ENCODE measurements at regions not wholly inside any gene's neighbourhood (a gene's known extent, or its start where the extent isn't known, plus 50 kb on each side); places are given as distances from the start of the nearest gene placed in this dataset.

- Histone ChIP-seq H3K79me2 (ENCODE audit: insufficient read depth, low read length) (peaks cover 21% of the 10 kb centered on the region), H4K20me1 (ENCODE audit: insufficient read depth, low read length) (no peaks in the 10 kb centered on the region)
Observed at GRCh38 chr2:134167015-134167414, 86.9 kb upstream of the MGAT5 start.

GRCh38 chr2:134169788-134170187, 84.1 kb upstream of the MGAT5 start:
- Histone ChIP-seq H3K9me2 (ENCODE audit: low read depth, low read length) (no peaks in the 10 kb centered on the region), H2AFZ (ENCODE audit: low read length) (no peak overlapping the region), H3K9me3 (ENCODE audit: low read length) (no peaks in the 10 kb centered on the region), H3K4me2 (ENCODE audit: low read length) (no peak overlapping the region), H3F3A (ENCODE audit: insufficient read depth, low read length) (no peaks in the 10 kb centered on the region), H3K4me3 (ENCODE audit: low read depth, low read length, poor library complexity, severe bottlenecking) (no peak overlapping the region), H3K4me1 (ENCODE audit: insufficient read depth, low read length, severe bottlenecking) (peaks cover 8% of the 10 kb centered on the region), H4K20me1 (ENCODE audit: insufficient read depth, low read length) (no peaks in the 10 kb centered on the region), H3K79me2 (ENCODE audit: insufficient read depth, low read length) (peaks cover 21% of the 10 kb centered on the region), H3K9ac (ENCODE audit: low read length) (no peak overlapping the region), H3K27ac (ENCODE audit: low read depth, low read length, poor library complexity, severe bottlenecking) (no peak overlapping the region), H3K27me3 (ENCODE audit: insufficient read depth, low read length) (no peaks in the 10 kb centered on the region), H3K36me3 (ENCODE audit: insufficient read depth, low read length) (no peaks in the 10 kb centered on the region)
- TF ChIP-seq CTCF (IDR thresholded peaks at IDR 0.05; ENCODE audit: low read length) (no peak), EZH2 (IDR thresholded peaks at IDR 0.05; ENCODE audit: borderline replicate concordance, low read length) (no peak)

More at GRCh38 chr2:134167015-134167414, 86.9 kb upstream of the MGAT5 start:
- no peak for TF ChIP-seq CTCF (IDR thresholded peaks at IDR 0.05; ENCODE audit: low read length)
- TF ChIP-seq EZH2 (IDR thresholded peaks at IDR 0.05; ENCODE audit: borderline replicate concordance, low read length) = no peak
- no peaks in the 10 kb centered on the region for H3K9me2 ChIP-seq (ENCODE audit: low read depth, low read length)
- H3K27ac ChIP-seq (ENCODE audit: low read depth, low read length, poor library complexity, severe bottlenecking) = no peak overlapping the region
- no peak overlapping the region for H2AFZ ChIP-seq (ENCODE audit: low read length)
- no peaks in the 10 kb centered on the region for H3F3A ChIP-seq (ENCODE audit: insufficient read depth, low read length)
- H3K4me3 ChIP-seq (ENCODE audit: low read depth, low read length, poor library complexity, severe bottlenecking) = no peak overlapping the region
- H3K9me3 ChIP-seq (ENCODE audit: low read length) = no peaks in the 10 kb centered on the region
- H3K27me3 ChIP-seq (ENCODE audit: insufficient read depth, low read length) = no peaks in the 10 kb centered on the region
- H3K9ac ChIP-seq (ENCODE audit: low read length) = no peak overlapping the region
- no peaks in the 10 kb centered on the region for H3K36me3 ChIP-seq (ENCODE audit: insufficient read depth, low read length)
- H3K4me1 ChIP-seq (ENCODE audit: insufficient read depth, low read length, severe bottlenecking) = peaks cover 10% of the 10 kb centered on the region
- H3K4me2 ChIP-seq (ENCODE audit: low read length) = no peak overlapping the region

GRCh38 chr2:134170294-134170693, 83.6 kb upstream of the MGAT5 start:
- H3K9me2 ChIP-seq (ENCODE audit: low read depth, low read length) = no peaks in the 10 kb centered on the region
- H3K79me2 ChIP-seq (ENCODE audit: insufficient read depth, low read length) = peaks cover 21% of the 10 kb centered on the region
- H3K4me1 ChIP-seq (ENCODE audit: insufficient read depth, low read length, severe bottlenecking) = peaks cover 8% of the 10 kb centered on the region
- TF ChIP-seq EZH2 (IDR thresholded peaks at IDR 0.05; ENCODE audit: borderline replicate concordance, low read length) (no peak), CTCF (IDR thresholded peaks at IDR 0.05; ENCODE audit: low read length) (no peak)
- H4K20me1 ChIP-seq (ENCODE audit: insufficient read depth, low read length) = no peaks in the 10 kb centered on the region
- no peak overlapping the region for H2AFZ ChIP-seq (ENCODE audit: low read length)
- no peak overlapping the region for H3K4me3 ChIP-seq (ENCODE audit: low read depth, low read length, poor library complexity, severe bottlenecking)
- no peaks in the 10 kb centered on the region for H3K27me3 ChIP-seq (ENCODE audit: insufficient read depth, low read length)
- H3K9ac ChIP-seq (ENCODE audit: low read length) = no peak overlapping the region
- H3K27ac ChIP-seq (ENCODE audit: low read depth, low read length, poor library complexity, severe bottlenecking) = no peak overlapping the region
- no peaks in the 10 kb centered on the region for H3K36me3 ChIP-seq (ENCODE audit: insufficient read depth, low read length)
- no peaks in the 10 kb centered on the region for H3F3A ChIP-seq (ENCODE audit: insufficient read depth, low read length)
- H3K4me2 ChIP-seq (ENCODE audit: low read length) = no peak overlapping the region
- H3K9me3 ChIP-seq (ENCODE audit: low read length) = no peaks in the 10 kb centered on the region
